H9 (cell line): ENCODE measurements at regions not wholly inside any gene's neighbourhood (a gene's known extent, or its start where the extent isn't known, plus 50 kb on each side); places are given as distances from the start of the nearest gene placed in this dataset.
A peak's percentile ranks its signal among the peaks of the same experiment; 100 is the strongest.

Source experiments
- DNase-seq: peaks from one replicate; pipeline ENCODE4 v3.0.0-alpha.2; 2017
- H2AFZ ChIP-seq: one replicate; pipeline ENCODE4 v1.6.1; 2013; ENCODE audit warnings: mild to moderate bottlenecking, low read length, control low read depth, moderate library complexity
- H2AK5ac ChIP-seq: 2 replicates; pipeline ENCODE4 v1.6.1; 2013; ENCODE audit warnings: low read length, control low read depth, mixed read lengths; ENCODE audit not compliant: insufficient read length
- H2BK120ac ChIP-seq: one replicate; pipeline ENCODE4 v1.6.1; 2013; ENCODE audit warnings: low read depth, mild to moderate bottlenecking, low read length, control low read depth, inconsistent platforms; ENCODE audit not compliant: poor library complexity, severe bottlenecking
- H2BK12ac ChIP-seq: 2 replicates; pipeline ENCODE4 v1.6.1; 2013; ENCODE audit warnings: low read length, control low read depth, mixed read lengths, low read depth; ENCODE audit not compliant: insufficient read length
- H2BK15ac ChIP-seq: 2 replicates; pipeline ENCODE4 v1.6.1; 2013; ENCODE audit warnings: low read depth, low read length, control low read depth
- H2BK20ac ChIP-seq: one replicate; pipeline ENCODE4 v1.6.1; 2013; ENCODE audit warnings: low read depth, mild to moderate bottlenecking, low read length, control low read depth, inconsistent platforms; ENCODE audit not compliant: poor library complexity, severe bottlenecking
- H2BK5ac ChIP-seq: 2 replicates; pipeline ENCODE4 v1.6.1; 2013; ENCODE audit warnings: low read length, control low read depth, mixed read lengths; ENCODE audit not compliant: insufficient read length
- H3K14ac ChIP-seq: 2 replicates; pipeline ENCODE4 v1.6.1; 2013; ENCODE audit warnings: low read length, control low read depth; ENCODE audit not compliant: insufficient read depth
- H3K18ac ChIP-seq: 2 replicates; pipeline ENCODE4 v1.6.1; 2013; ENCODE audit warnings: low read depth, mild to moderate bottlenecking, mixed read lengths, low read length, control low read depth; ENCODE audit not compliant: insufficient read length
- H3K23ac ChIP-seq: 2 replicates; pipeline ENCODE4 v1.6.1; 2013; ENCODE audit warnings: low read length, control low read depth, mixed read lengths, low read depth; ENCODE audit not compliant: insufficient read length
- H3K23me2 ChIP-seq: 2 replicates; pipeline ENCODE4 v1.6.1; 2013; ENCODE audit warnings: low read depth, mild to moderate bottlenecking, mixed read lengths, low read length, control low read depth; ENCODE audit not compliant: insufficient read length, poor library complexity, severe bottlenecking
- H3K27ac ChIP-seq: 2 replicates; pipeline ENCODE4 v1.5.1; 2013; ENCODE audit warnings: low read length, control low read depth, mixed read lengths, low read depth; ENCODE audit not compliant: insufficient read length
- H3K27me3 ChIP-seq: 2 replicates; pipeline ENCODE4 v1.6.1; 2013; ENCODE audit warnings: low read length, control low read depth, inconsistent platforms; ENCODE audit not compliant: insufficient read depth
- H3K4ac ChIP-seq: 2 replicates; pipeline ENCODE4 v1.6.1; 2013; ENCODE audit warnings: low read depth, mild to moderate bottlenecking, control low read depth, inconsistent platforms, low read length, moderate library complexity
- H3K4me1 ChIP-seq: 2 replicates; pipeline ENCODE4 v1.6.1; 2013; ENCODE audit warnings: low read length, control low read depth, inconsistent platforms; ENCODE audit not compliant: insufficient read depth
- H3K4me2 ChIP-seq: 2 replicates; pipeline ENCODE4 v1.6.1; 2013; ENCODE audit warnings: low read length, control low read depth, mixed read lengths; ENCODE audit not compliant: insufficient read length, insufficient read depth
- H3K56ac ChIP-seq: 2 replicates; pipeline ENCODE4 v1.6.1; 2013; ENCODE audit warnings: low read depth, mild to moderate bottlenecking, mixed read lengths, low read length, control low read depth; ENCODE audit not compliant: insufficient read length
- H3K79me1 ChIP-seq: 2 replicates; pipeline ENCODE4 v1.6.1; 2013; ENCODE audit warnings: low read depth, mild to moderate bottlenecking, moderate library complexity, low read length, control low read depth, inconsistent platforms; ENCODE audit not compliant: insufficient read depth, poor library complexity, severe bottlenecking
- H3K79me2 ChIP-seq: 2 replicates; pipeline ENCODE4 v1.6.1; 2013; ENCODE audit warnings: low read length, control low read depth, inconsistent platforms; ENCODE audit not compliant: insufficient read depth
- H3K9ac ChIP-seq: 2 replicates; pipeline ENCODE4 v1.6.1; 2013; ENCODE audit warnings: low read length, control low read depth, mixed read lengths; ENCODE audit not compliant: insufficient read length; ENCODE audit errors: extremely low read depth
- H3K9me3 ChIP-seq: one replicate; pipeline ENCODE4 v1.6.1; 2013; ENCODE audit warnings: low read depth, low read length, inconsistent platforms; ENCODE audit not compliant: control insufficient read depth
- H3T11ph ChIP-seq: one replicate; pipeline ENCODE4 v1.6.1; 2013; ENCODE audit warnings: mild to moderate bottlenecking, low read length, control low read depth, inconsistent platforms
- H4K20me1 ChIP-seq: one replicate; pipeline ENCODE4 v1.6.1; 2013; ENCODE audit not compliant: control insufficient read depth, insufficient read length, insufficient read depth
- H4K5ac ChIP-seq: 2 replicates; pipeline ENCODE4 v1.6.1; 2013; ENCODE audit warnings: low read depth, mild to moderate bottlenecking, mixed read lengths, low read length, control low read depth; ENCODE audit not compliant: insufficient read length
- H4K8ac ChIP-seq: replicated peaks from 2 replicates; pipeline ENCODE4 v1.6.1; 2013; ENCODE audit warnings: low read length, control low read depth, mixed read lengths, low read depth; ENCODE audit not compliant: insufficient read length
- H4K91ac ChIP-seq: 2 replicates; pipeline ENCODE4 v1.6.1; 2013; ENCODE audit warnings: low read depth, mild to moderate bottlenecking, moderate library complexity, mixed read lengths, low read length, control low read depth; ENCODE audit not compliant: insufficient read length
- H3K27ac Mint-ChIP-seq, 3 experiments: 2 replicates in 2 of 3; 3 replicates in 1 of 3; pipeline ENCODE4 v1.8.0; 2020 to 2021; ENCODE audit warnings: mixed read lengths in 3 of 3, mild to moderate bottlenecking in 1 of 3, moderate library complexity in 1 of 3
- H3K27me3 Mint-ChIP-seq: 2 replicates; pipeline ENCODE4 v1.8.0; 2021; ENCODE audit warnings: low read depth, mild to moderate bottlenecking, moderate library complexity, mixed read lengths
- H3K36me3 Mint-ChIP-seq, 3 experiments: 2 replicates in 2 of 3; 3 replicates in 1 of 3; pipeline ENCODE4 v1.8.0; 2020 to 2021; ENCODE audit warnings: low read depth in 3 of 3, mixed read lengths in 3 of 3; ENCODE audit not compliant: insufficient read depth in 1 of 3
- H3K4me1 Mint-ChIP-seq, 2 experiments: 2 replicates each; pipeline ENCODE4 v1.8.0; 2020; ENCODE audit warnings: mixed read lengths in 2 of 2
- H3K4me3 Mint-ChIP-seq, 2 experiments: 2 replicates in 1 of 2; 3 replicates in 1 of 2; pipeline ENCODE4 v1.8.0; 2020 to 2021; ENCODE audit warnings: mild to moderate bottlenecking in 2 of 2, mixed read lengths in 2 of 2, moderate library complexity in 1 of 2
- H3K9me3 Mint-ChIP-seq, 2 experiments: 2 replicates in 1 of 2; 3 replicates in 1 of 2; pipeline ENCODE4 v1.8.0; 2020; ENCODE audit warnings: mild to moderate bottlenecking in 2 of 2, mixed read lengths in 2 of 2, moderate library complexity in 1 of 2
- CTCF ChIP-seq: fragments of 200-600 bp; sonication (generic); conservative IDR thresholded peaks from 3 replicates; pipeline ENCODE4 v1.8.0; 2021; ENCODE audit warnings: antibody characterized with exemption, mild to moderate bottlenecking
- whole genome bisulfite sequencing: extraction: QIAGEN DNeasy Blood & Tissue Kit; methylation state at CpG from one replicate; pipeline ENCODE4 v1.1.7; 2013; ENCODE audit warnings: missing lambda C conversion rate, low lambda C conversion rate, mixed read lengths; ENCODE audit not compliant: insufficient read length; ENCODE audit errors: extremely low coverage; 5-methylcytosine and 5-hydroxymethylcytosine counted together

- Histone ChIP-seq H4K91ac (no peak overlapping the region), H4K20me1 (no peaks in the 10 kb centered on the region), H3K4me2 (no peak overlapping the region), H4K8ac (no peak overlapping the region), H3K56ac (no peak overlapping the region), H3K23me2 (no peaks in the 10 kb centered on the region), H3K4me1 (no peaks in the 10 kb centered on the region), H3K79me2 (no peaks in the 10 kb centered on the region), H3K4ac (no peak overlapping the region), H3K23ac (no peak overlapping the region), H3T11ph (no peak overlapping the region), H2BK5ac (no peak overlapping the region), H4K5ac (no peak overlapping the region), H3K14ac (no peak overlapping the region), H2BK15ac (no peak overlapping the region), H2AK5ac (no peak overlapping the region), H3K18ac (no peak overlapping the region), H2BK120ac (no peak overlapping the region), H2BK12ac (no peak overlapping the region), H2AFZ (peak overlapping the region; percentile 48), H3K9ac (no peak overlapping the region), H3K27ac (no peak overlapping the region), H3K79me1 (no peaks in the 10 kb centered on the region), H2BK20ac (no peak overlapping the region), H3K27me3 (no peaks in the 10 kb centered on the region), H3K9me3 (no peaks in the 10 kb centered on the region)
- no peaks in the 10 kb centered on the region; a peak in 1 of 4 replicates for H3K4me1 Mint-ChIP-seq
- H3K36me3 Mint-ChIP-seq = no peaks in the 10 kb centered on the region
- no CpG with 5 or more reads among the region's 4 CpGs for WGBS
- no peak for DNase-seq
- H3K27me3 Mint-ChIP-seq = no peaks in the 10 kb centered on the region
- no peaks in the 10 kb centered on the region for H3K9me3 Mint-ChIP-seq
- no peak overlapping the region for H3K27ac Mint-ChIP-seq
- no peak for TF ChIP-seq CTCF
- H3K4me3 Mint-ChIP-seq = no peak overlapping the region
These were observed 82.2 kb upstream of the EPHA3 start for GRCh38 chr3:89025185-89025584.
